CD14-positive monocyte (primary cell): ENCODE measurements at regions not wholly inside any gene's neighbourhood (a gene's known extent, or its start where the extent isn't known, plus 50 kb on each side); places are given as distances from the start of the nearest gene placed in this dataset.

Source experiments
- DNase-seq, 3 donors: peaks; one replicate each; pipeline ENCODE4 v3.0.0-alpha.2; 2011 to 2022
- H2AFZ ChIP-seq: 2 replicates; pipeline ENCODE4 v1.6.0; 2012; ENCODE audit warnings: mild to moderate bottlenecking, low read depth, low read length, inconsistent platforms; ENCODE audit not compliant: insufficient read depth, poor library complexity, severe bottlenecking
- H3K27ac ChIP-seq, 2 donors: 1 replicate in 1 of 2; 2 replicates in 1 of 2; pipeline ENCODE4 v1.5.1; 2012 to 2013; ENCODE audit warnings: low read length in 2 of 2, control low read depth in 1 of 2, inconsistent platforms in 1 of 2, low read depth in 1 of 2, mild to moderate bottlenecking in 1 of 2
- H3K27me3 ChIP-seq, 2 donors: one replicate each; pipeline versions ENCODE4 v1.6.0 to v1.6.1; 2011 to 2013; ENCODE audit warnings: low read length in 2 of 2; ENCODE audit not compliant: control insufficient read depth in 2 of 2, insufficient read depth in 2 of 2
- H3K36me3 ChIP-seq, 2 donors: replicated peaks in 1 of 2; 1 replicate in 1 of 2; 2 replicates in 1 of 2; pipeline versions ENCODE4 v1.5.1 to v1.6.1; 2012 to 2013; ENCODE audit warnings: low read length in 2 of 2, control low read depth in 1 of 2, inconsistent platforms in 1 of 2, mild to moderate bottlenecking in 1 of 2; ENCODE audit not compliant: insufficient read depth in 2 of 2, control insufficient read depth in 1 of 2
- H3K4me1 ChIP-seq, 2 donors: 1 replicate in 1 of 2; 2 replicates in 1 of 2; pipeline versions ENCODE4 v1.5.1 to v1.6.1; 2012 to 2013; ENCODE audit warnings: low read length in 2 of 2, control low read depth in 1 of 2, inconsistent platforms in 1 of 2, mild to moderate bottlenecking in 1 of 2, moderate library complexity in 1 of 2; ENCODE audit not compliant: insufficient read depth in 2 of 2, control insufficient read depth in 1 of 2
- H3K4me2 ChIP-seq: replicated peaks from 2 replicates; pipeline ENCODE3; 2012; ENCODE audit warnings: low read length, moderate library complexity, mild to moderate bottlenecking; ENCODE audit not compliant: poor library complexity, severe bottlenecking; ENCODE audit errors: extremely low read depth
- H3K4me3 ChIP-seq, 3 experiments: fragments of 200-600 bp in 1 of 3; sonication (generic) in 1 of 3; replicated peaks in 1 of 3; 1 replicate in 2 of 3; 2 replicates in 1 of 3; pipeline ENCODE4 v1.5.1; 2011 to 2013; ENCODE audit warnings: low read length in 3 of 3, mild to moderate bottlenecking in 3 of 3, control low read depth in 2 of 3, low read depth in 2 of 3, inconsistent platforms in 1 of 3, moderate library complexity in 1 of 3
- H3K79me2 ChIP-seq: 2 replicates; pipeline ENCODE4 v1.6.0; 2012; ENCODE audit warnings: mild to moderate bottlenecking, control low read depth, inconsistent platforms, low read length, moderate library complexity; ENCODE audit not compliant: insufficient read depth
- H3K9ac ChIP-seq: 2 replicates; pipeline ENCODE4 v1.6.0; 2017; ENCODE audit warnings: low read length, mild to moderate bottlenecking; ENCODE audit not compliant: insufficient read depth, poor library complexity, severe bottlenecking
- H3K9me3 ChIP-seq, 2 donors: replicated peaks in 1 of 2; 1 replicate in 1 of 2; 2 replicates in 1 of 2; pipeline versions ENCODE4 v1.5.1 to v1.6.1; 2012 to 2013; ENCODE audit warnings: low read length in 2 of 2, control low read depth in 1 of 2; ENCODE audit not compliant: control insufficient read depth in 1 of 2, insufficient read depth in 1 of 2
- H4K20me1 ChIP-seq: 2 replicates; pipeline ENCODE4 v1.6.0; 2012; ENCODE audit warnings: mild to moderate bottlenecking, low read length, control low read depth, moderate library complexity; ENCODE audit not compliant: insufficient read depth
- H3K27ac Mint-ChIP-seq, 7 donors: one replicate each; pipeline ENCODE4 v1.8.0; 2020; ENCODE audit warnings: mild to moderate bottlenecking in 7 of 7, mixed read lengths in 7 of 7, moderate library complexity in 6 of 7, inconsistent platforms in 2 of 7
- H3K27me3 Mint-ChIP-seq, 3 donors: one replicate each; pipeline ENCODE4 v1.8.0; 2021 to 2022; ENCODE audit warnings: low read depth in 3 of 3, mild to moderate bottlenecking in 3 of 3, mixed read lengths in 3 of 3, moderate library complexity in 3 of 3, inconsistent platforms in 1 of 3
- H3K36me3 Mint-ChIP-seq, 2 donors: one replicate each; pipeline ENCODE4 v1.8.0; 2020; ENCODE audit warnings: mixed read lengths in 2 of 2, inconsistent platforms in 1 of 2, mild to moderate bottlenecking in 1 of 2
- H3K4me1 Mint-ChIP-seq: one replicate; pipeline ENCODE4 v1.8.0; 2020; ENCODE audit warnings: mild to moderate bottlenecking, mixed read lengths
- H3K4me3 Mint-ChIP-seq, 2 donors: one replicate each; pipeline ENCODE4 v1.8.0; 2020; ENCODE audit warnings: mild to moderate bottlenecking in 2 of 2, mixed read lengths in 2 of 2, moderate library complexity in 1 of 2
- H3K9me3 Mint-ChIP-seq, 7 donors: one replicate each; pipeline ENCODE4 v1.8.0; 2020 to 2022; ENCODE audit warnings: mixed read lengths in 7 of 7, mild to moderate bottlenecking in 6 of 7, moderate library complexity in 6 of 7, inconsistent platforms in 2 of 7
- CTCF ChIP-seq: fragments of 200-600 bp; IDR thresholded peaks from one replicate; pipeline ENCODE4 v1.8.0; 2022; ENCODE audit warnings: antibody characterized with exemption, mild to moderate bottlenecking
- WGBS: methylation state at CpG from one replicate; pipeline ENCODE4 v1.1.5; 2013; ENCODE audit warnings: missing lambda C conversion rate; ENCODE audit not compliant: insufficient coverage; 5-methylcytosine and 5-hydroxymethylcytosine counted together
- intact Hi-C, 2 donors: fragments of 100-400 bp; cut with micrococcal nuclease; formaldehyde crosslinking; loops; one replicate each; pipeline versions ENCODE4 v1.15.0 to v1.15.1; 2023

- H4K20me1 ChIP-seq: no peaks in the 10 kb centered on the region
- peaks cover 0 to 5% (median 0%) of the 10 kb centered on the region in 7 donors for H3K9me3 Mint-ChIP-seq
- no peak overlapping the region for H2AFZ ChIP-seq
- H3K27ac ChIP-seq: no peak overlapping the region
- H3K4me3 ChIP-seq: no peak overlapping the region
- H3K27me3 Mint-ChIP-seq: no peaks in the 10 kb centered on the region
- H3K9me3 ChIP-seq: no peaks in the 10 kb centered on the region
- no peak for DNase-seq
- no peak overlapping the region for H3K4me3 Mint-ChIP-seq
- H3K4me2 ChIP-seq: no peak overlapping the region
- H3K4me1 Mint-ChIP-seq: no peaks in the 10 kb centered on the region
- H3K36me3 ChIP-seq: no peaks in the 10 kb centered on the region
- no peaks in the 10 kb centered on the region for H3K27me3 ChIP-seq
- no peak overlapping the region for H3K27ac Mint-ChIP-seq
- no peak for TF ChIP-seq CTCF
- no peak overlapping the region for H3K9ac ChIP-seq
- H3K4me1 ChIP-seq: no peaks in the 10 kb centered on the region
- no CpG with 5 or more reads among the region's 5 CpGs for WGBS
- H3K79me2 ChIP-seq: no peaks in the 10 kb centered on the region
- H3K36me3 Mint-ChIP-seq: no peaks in the 10 kb centered on the region
- intact Hi-C loops: no loop called here
Measured at GRCh38 chr5:89988129-89988810, 421.3 kb downstream of the CETN3 start.

DNA sequence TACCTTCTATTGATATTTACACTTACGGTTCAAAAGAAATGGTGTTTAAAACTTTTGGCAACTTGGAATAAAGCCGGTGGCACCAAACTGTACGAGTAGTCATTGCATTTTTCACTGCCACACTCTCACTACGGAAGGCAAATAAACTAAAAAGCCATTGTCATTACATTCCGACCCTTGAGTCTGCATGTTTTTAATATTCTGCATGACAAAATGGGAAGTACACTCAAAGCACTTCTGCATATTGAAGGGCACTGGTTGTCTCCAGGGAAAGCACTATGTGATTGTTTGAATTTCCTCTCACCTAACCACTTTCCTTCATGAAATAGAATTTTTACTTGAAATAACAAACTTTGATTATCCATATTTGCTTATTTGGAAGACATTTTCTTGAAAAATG, 426.3 kb downstream of the CETN3 start:
- no peaks in the 10 kb centered on the region for H3K36me3 Mint-ChIP-seq
- no peak overlapping the region for H3K27ac Mint-ChIP-seq
- WGBS: 89% methylated on average over 2 of the region's 5 CpGs
- TF ChIP-seq CTCF: no peak
- no peak overlapping the region for H3K9ac ChIP-seq
- no peaks in the 10 kb centered on the region for H3K27me3 Mint-ChIP-seq
- H3K36me3 ChIP-seq: no peaks in the 10 kb centered on the region
- H3K27ac ChIP-seq: no peak overlapping the region
- H3K4me1 Mint-ChIP-seq: no peaks in the 10 kb centered on the region
- no peaks in the 10 kb centered on the region for H3K4me1 ChIP-seq
- no peak for DNase-seq
- H3K4me3 Mint-ChIP-seq: no peak overlapping the region
- H3K4me3 ChIP-seq: no peak overlapping the region
- no peaks in the 10 kb centered on the region for H3K27me3 ChIP-seq
- no peaks in the 10 kb centered on the region for H4K20me1 ChIP-seq
- no peak overlapping the region for H2AFZ ChIP-seq
- no peaks in the 10 kb centered on the region for H3K79me2 ChIP-seq
- no peak overlapping the region for H3K4me2 ChIP-seq
- intact Hi-C loops: no loop called here
- H3K9me3 ChIP-seq: no peaks in the 10 kb centered on the region
- H3K9me3 Mint-ChIP-seq: peaks cover 0 to 6% (median 2%) of the 10 kb centered on the region in 7 donors
